ENCODE measurements at regions not wholly inside any gene's neighbourhood (a gene's known extent, or its start where the extent isn't known, plus 50 kb on each side); places are given as distances from the start of the nearest gene placed in this dataset.
"Not testable (repeated sequence)": the region's sequence is repeated elsewhere in the genome, so short reads cannot be mapped to it uniquely, and the experiment has no call there.

- H3K36me3 ChIP-seq (ENCODE audit: control insufficient read depth, insufficient read depth, low read length); in situ Hi-C loops (cut with MboI); H3K27me3 ChIP-seq (ENCODE audit: control insufficient read depth in 2 of 2, insufficient read depth in 2 of 2, low read length in 2 of 2); POLR2A ChIA-PET; H3K9me3 ChIP-seq (replicated peaks; ENCODE audit: control insufficient read depth, insufficient read depth, low read depth, low read length); CTCF ChIA-PET (ENCODE audit: low intra/inter-chr PET ratio); H3K4me2 ChIP-seq (ENCODE audit: insufficient read depth, low read length); H3K9me1 ChIP-seq (ENCODE audit: control insufficient read depth, insufficient read depth, low read length); DNase-seq (ENCODE audit: extremely low read depth in 1 of 4, low spot score in 3 of 4); H3K4me3 ChIP-seq; BruUV-seq (replicated peaks); H4K20me1 ChIP-seq (replicated peaks; ENCODE audit: control insufficient read depth, insufficient read depth, low read length); FAIRE-seq; H3K79me2 ChIP-seq (ENCODE audit: control insufficient read depth, insufficient read depth, low read length); H3K4me1 ChIP-seq (replicated peaks in 1 of 2; ENCODE audit: control insufficient read depth in 2 of 2, insufficient read depth in 2 of 2, low read length in 2 of 2); H3K27ac ChIP-seq (ENCODE audit: extremely low read depth, low read depth, low read length); ATAC-seq; H3K9ac ChIP-seq (ENCODE audit: insufficient read depth in 1 of 2, low read depth in 2 of 2, low read length in 2 of 2); intact Hi-C loops (cut with micrococcal nuclease); H2AFZ ChIP-seq (ENCODE audit: low read depth, low read length): not testable (repeated sequence)
- WGBS (ENCODE audit: insufficient coverage, low coverage, missing lambda C conversion rate): under 1% methylated on average over 29 of the region's 42 CpGs
These were observed 2021.7 kb upstream of the LRRTM1 start for GRCh38 chr2:82326180-82326767.

- CTCF ChIA-PET (ENCODE audit: low intra/inter-chr PET ratio): no interaction called here
- Histone ChIP-seq H3K36me3 (ENCODE audit: control insufficient read depth, insufficient read depth, low read length) (no peaks in the 10 kb centered on the region), H3K9me1 (ENCODE audit: control insufficient read depth, insufficient read depth, low read length) (no peaks in the 10 kb centered on the region), H3K9ac (ENCODE audit: insufficient read depth in 1 of 2, low read depth in 2 of 2, low read length in 2 of 2) (no peak overlapping the region), H3K27me3 (ENCODE audit: control insufficient read depth in 2 of 2, insufficient read depth in 2 of 2, low read length in 2 of 2) (no peaks in the 10 kb centered on the region), H3K79me2 (ENCODE audit: control insufficient read depth, insufficient read depth, low read length) (no peaks in the 10 kb centered on the region), H3K9me3 (replicated peaks; ENCODE audit: control insufficient read depth, insufficient read depth, low read depth, low read length) (no peaks in the 10 kb centered on the region), H2AFZ (ENCODE audit: low read depth, low read length) (no peak overlapping the region), H3K4me1 (replicated peaks in 1 of 2; ENCODE audit: control insufficient read depth in 2 of 2, insufficient read depth in 2 of 2, low read length in 2 of 2) (no peaks in the 10 kb centered on the region), H3K4me3 (no peak overlapping the region), H3K27ac (ENCODE audit: extremely low read depth, low read depth, low read length) (no peak overlapping the region), H4K20me1 (replicated peaks; ENCODE audit: control insufficient read depth, insufficient read depth, low read length) (no peaks in the 10 kb centered on the region), H3K4me2 (ENCODE audit: insufficient read depth, low read length) (no peak overlapping the region)
- no peak for TF ChIP-seq ZSCAN29 (IDR thresholded peaks at IDR 0.05)
- TF ChIP-seq TARDBP (IDR thresholded peaks at IDR 0.05): no peak
- no peak for TF ChIP-seq ARID1B (IDR thresholded peaks at IDR 0.05)
- no peak for TF ChIP-seq MITF (IDR thresholded peaks at IDR 0.05)
- no peak for TF ChIP-seq ZNF445 (CRISPR knock-in tag; IDR thresholded peaks at IDR 0.05; ENCODE audit: low read depth)
- no peak for TF ChIP-seq POLR3G (IDR thresholded peaks at IDR 0.05; ENCODE audit: extremely low read depth, insufficient read length, insufficient replicate concordance)
- no peak for TF ChIP-seq PYGO2 (tag; IDR thresholded peaks at IDR 0.05)
- BruUV-seq (replicated peaks): no TSS peak
- FAIRE-seq: no peak
- WGBS (ENCODE audit: insufficient coverage, low coverage, missing lambda C conversion rate): 0% methylated on average over 3 of the region's 3 CpGs
- intact Hi-C loops (cut with micrococcal nuclease) (no loop called here), in situ Hi-C loops (cut with MboI) (no loop called here)
- no peak for DNase-seq (ENCODE audit: extremely low read depth in 1 of 4, low spot score in 3 of 4)
- no peak for ATAC-seq
- POLR2A ChIA-PET: no interaction called here
These were observed 2015.7 kb upstream of the LRRTM1 start for GRCh38 chr2:82320296-82320695.
